Left lobe of liver (tissue), 2 donors: ENCODE measurements at regions not wholly inside any gene's neighbourhood (a gene's known extent, or its start where the extent isn't known, plus 50 kb on each side); places are given as distances from the start of the nearest gene placed in this dataset.
"Not testable (repeated sequence)": the region's sequence is repeated elsewhere in the genome, so short reads cannot be mapped to it uniquely, and the experiment has no call there.

Experiments
- ATAC-seq: fragments of 200-7000 bp; cut with Tn5 transposase; one replicate; pipeline ENCODE4 v1.9.1; 2020; ENCODE audit warnings: mild to moderate bottlenecking, moderate library complexity
- DNase-seq: peaks from one replicate; pipeline ENCODE4 v3.0.0-alpha.2; 2020; ENCODE audit warnings: low spot score
- donor health status: DM: no; HTN: no; CAD: no; lungs with moderate emphysema.
- donor health status: DM: no; HTN: yes; CAD: no.

DNA sequence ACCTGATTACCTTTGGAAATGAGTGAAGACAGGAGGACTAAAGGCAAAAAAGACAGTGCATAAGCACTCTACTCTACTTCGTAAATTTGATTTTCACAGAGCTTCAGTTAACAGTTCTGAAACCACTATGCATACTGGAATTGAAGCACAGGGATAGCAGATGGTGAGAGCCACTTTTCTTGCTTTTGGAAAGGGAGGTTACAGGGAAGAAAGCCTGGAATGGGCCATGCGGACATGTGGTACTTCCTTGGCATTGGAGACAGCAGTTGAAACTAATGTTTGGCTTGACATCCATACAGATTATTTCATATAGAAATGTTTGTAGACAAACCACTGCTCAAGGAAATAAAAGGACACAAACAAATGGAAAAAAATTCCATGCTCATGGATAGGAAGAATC, 585.6 kb upstream of the RAB6C start:
- no peak for DNase-seq
- ATAC-seq: no peak

DNA sequence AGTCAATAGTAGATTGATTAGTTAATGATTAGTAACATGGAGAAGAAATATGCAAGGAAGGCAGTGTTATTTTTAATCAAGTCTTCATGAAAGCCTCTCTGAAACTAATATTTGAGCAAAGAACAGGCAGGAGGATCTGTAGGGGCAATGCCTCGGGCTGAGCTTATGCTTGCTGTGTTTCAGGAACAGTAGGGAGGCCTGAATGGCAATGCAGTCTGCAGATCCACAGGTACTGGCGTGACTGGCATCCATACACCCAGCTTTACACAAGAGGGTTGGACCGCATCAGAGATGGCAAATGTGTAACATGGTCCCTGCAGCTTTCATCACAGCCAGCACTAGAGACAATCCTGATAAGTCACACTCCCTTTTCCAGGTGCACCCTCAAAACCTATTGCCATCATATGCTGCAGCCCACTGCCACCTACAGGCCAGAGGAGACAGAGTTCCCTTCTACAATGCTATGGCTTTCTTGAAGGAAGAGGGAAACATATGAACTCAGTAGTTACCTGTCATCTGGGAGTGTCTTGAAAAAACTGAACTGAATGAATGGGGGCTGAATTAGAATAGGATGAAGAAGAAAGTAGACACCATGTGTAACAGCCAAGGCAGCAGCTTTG, 582.4 kb upstream of the RAB6C start:
- no peak for DNase-seq
- peak; percentile 71 for ATAC-seq

DNA sequence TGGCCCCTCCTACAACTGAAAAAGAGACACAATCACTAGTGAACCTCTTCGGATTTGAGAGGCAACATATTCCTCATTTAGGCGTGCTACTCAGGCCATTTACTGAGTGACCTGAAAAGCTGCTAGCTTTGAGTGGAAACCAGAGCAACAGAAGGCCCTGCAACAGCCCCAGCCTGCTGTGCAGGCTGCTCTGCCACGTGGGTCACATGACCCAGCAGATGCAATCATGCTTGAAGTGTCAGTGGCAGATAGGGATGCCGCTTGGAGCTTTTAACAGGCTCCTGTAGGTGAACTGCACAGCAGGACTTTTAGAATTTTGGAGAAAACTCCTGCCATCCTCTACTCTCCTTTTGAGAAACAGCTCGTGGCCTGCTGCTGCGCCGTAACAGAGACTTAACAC, 578.6 kb upstream of the RAB6C start:
- DNase-seq: no peak

DNA sequence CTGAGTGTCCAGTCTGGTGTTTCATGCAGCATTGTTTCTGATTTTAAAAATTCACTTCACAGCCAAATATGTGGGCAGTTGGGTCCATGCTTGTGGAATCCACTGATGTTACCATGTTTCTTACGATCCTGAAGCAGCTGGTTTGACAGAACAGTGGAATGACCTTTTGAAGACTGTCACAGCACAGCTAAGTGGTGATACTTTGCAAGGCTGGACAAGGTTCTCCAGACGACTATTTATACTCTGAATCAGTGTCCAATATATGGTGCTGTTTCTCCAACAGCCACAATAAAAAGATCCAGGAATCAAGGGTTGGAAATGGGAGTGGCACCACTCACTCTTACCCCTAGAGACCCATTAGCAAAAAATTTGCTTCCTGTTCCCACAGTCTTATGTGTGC, 577.4 kb upstream of the RAB6C start:
- no peak for DNase-seq
- ATAC-seq: no peak

More for the DNA sequence above, 578.6 kb upstream of the RAB6C start:
- no peak for ATAC-seq

DNA sequence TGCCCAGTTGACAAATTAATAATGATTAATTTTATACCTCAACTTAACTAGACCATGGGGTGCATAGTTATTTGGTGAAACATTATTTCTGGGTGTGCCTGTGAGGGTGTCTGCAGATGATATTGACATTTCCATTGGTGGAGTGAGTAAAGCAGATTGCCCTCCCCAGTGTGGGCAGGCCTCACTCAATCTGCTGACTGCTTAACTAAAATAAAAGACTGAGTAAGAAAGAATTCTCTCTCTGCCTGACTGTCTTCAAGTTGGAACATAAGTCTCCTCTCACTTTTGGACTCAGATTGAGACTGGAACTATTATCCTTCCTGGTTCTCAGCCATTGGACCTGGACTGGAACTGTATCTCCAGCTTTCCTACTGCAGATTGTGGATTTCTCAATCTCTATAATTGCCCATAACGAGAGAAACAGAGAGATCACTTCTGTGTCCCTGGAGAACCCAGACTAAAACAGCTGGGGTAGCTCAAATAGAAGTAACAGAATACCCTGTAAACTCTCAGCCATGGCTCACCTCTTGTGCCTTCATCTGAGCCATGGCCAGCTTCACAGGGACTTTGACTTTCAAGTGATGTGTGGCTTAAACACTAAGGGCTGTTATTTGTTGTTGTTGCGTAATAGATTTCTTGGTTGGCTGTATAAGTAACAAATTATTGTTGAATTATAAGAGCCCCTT, 575.3 kb upstream of the RAB6C start:
- ATAC-seq (no peak), DNase-seq (no peak)

DNA sequence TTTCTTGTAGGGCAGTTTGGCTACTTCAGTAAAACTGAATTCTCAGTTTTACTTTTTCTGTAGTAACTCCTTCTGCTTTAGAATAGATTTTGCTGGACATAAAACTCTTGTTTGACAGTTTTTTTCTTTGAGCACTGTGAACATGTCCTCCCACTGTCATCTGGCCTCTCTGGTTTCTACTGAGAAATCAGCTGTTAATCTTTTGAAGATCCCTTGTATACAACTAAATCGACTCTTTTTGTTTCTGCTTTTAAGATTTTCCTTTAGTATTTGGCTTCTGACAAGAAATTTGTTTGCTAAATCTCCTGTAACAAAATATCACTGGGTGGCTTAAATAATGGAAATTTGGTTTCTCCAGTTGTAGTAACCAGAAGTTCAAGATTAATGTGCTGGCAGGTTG, 570.9 kb upstream of the RAB6C start:
- ATAC-seq (no peak), DNase-seq (no peak)

GRCh38 chr2:129417041-129417440, 562.4 kb upstream of the RAB6C start:
- ATAC-seq, DNase-seq: not testable (repeated sequence)

GRCh38 chr2:129422028-129422427, 557.4 kb upstream of the RAB6C start:
- ATAC-seq (no peak), DNase-seq (no peak)

DNA sequence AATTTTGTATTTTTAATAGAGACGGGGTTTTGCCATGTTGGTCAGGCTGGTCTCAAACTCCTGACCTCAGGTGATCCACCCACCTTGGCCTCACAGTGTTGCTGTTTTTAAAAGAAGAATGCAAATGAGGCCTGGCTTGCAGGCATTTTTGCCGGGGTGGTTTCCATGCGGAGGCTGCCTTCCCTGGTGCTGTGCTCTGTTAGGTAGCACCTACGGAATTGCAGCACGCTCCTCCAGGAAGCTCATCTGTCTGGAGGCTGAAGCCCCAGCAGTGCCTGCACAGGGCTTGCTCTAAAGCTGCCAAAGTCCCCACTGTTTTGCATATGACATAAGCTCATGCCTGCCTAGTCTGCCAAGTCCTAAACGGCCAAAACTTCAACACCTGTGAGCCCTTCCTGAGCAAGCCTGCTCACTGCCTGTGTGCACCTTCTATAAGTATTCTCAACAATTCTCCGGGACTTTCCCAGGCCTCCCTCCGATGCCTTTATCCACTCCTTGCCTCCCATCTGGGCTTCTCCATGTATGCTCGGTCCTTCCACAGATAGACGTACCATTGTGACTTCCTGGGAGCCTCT, 551.3 kb upstream of the RAB6C start:
- DNase-seq: no peak
- ATAC-seq: no peak

DNA sequence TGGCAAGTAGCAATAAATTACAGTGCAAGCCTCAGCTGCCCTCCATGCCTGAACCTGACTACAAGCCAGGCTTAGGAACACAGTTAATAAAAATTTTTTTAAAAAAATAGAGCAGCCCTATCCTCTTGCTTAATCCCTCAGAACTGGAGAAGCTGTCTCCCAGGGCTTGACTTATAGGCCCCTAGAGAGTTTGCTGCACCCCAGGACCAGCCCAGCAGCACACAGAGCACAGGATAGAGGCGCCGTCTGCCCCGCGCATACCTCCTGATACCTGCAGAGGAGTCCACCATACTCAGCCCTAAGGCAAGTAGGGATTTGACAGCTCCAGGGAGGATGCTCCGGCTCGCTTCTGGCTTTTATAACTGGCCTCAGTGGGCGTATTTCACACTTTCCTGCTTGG, 548.6 kb upstream of the RAB6C start:
- no peak for DNase-seq
- no peak for ATAC-seq

DNA sequence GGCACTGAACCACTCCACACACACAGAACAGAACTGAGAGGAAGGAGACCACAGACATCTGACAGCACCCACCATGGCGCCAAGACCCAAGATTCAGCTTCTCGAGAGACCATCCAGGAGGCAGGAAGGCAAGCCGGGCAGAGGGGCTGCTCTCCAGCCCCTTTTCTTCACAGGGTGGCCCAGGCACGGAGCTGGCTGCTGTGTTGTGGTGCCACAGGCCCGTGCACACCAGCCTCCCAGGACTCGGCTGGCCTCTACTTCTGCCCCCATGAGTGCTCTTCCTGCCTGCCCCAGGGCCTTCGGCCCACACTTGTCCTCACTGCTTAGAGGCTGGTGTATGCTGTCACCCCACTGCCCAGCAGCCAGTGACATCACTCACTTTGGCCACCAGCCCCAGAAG, 547.6 kb upstream of the RAB6C start:
- ATAC-seq: no peak
- DNase-seq: no peak

DNA sequence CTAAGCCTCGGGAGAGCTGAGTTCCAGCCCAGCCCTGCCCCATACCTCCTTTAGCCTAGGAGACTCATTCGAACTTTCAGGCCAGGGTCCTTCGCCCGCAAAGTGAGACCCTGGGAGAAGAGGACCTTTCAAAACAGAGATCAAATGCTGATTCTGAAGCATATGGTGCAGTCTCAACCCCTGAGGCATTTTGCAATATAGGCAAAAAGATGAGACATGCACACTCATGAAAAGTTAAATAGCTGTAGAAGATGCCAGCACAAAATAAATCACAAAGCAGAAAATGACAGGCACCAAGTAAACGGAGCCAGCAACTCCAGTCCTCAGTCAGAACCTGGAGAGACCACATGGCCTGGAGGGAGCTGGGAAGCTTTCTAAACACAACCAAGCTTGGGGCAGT, 542.7 kb upstream of the RAB6C start:
- no peak for ATAC-seq
- DNase-seq: no peak

DNA sequence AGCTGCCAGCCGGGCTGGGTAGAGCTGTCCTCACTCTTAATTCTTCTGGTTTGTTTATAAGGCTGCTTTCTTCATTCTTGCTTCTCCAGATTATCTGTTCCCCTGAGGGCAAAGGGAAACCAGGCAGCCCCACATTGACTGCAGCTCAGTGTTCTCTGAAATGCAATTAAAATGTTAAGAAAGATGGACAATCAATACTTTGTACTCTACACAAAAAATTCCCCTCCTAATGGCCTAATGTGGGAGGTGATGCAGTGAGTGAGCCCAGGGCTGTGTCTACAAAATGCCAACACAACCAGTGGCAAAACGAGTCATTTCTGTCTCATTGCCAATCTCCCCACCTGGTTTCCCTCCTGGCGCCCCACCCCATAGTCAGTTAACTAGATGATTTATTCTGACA, 541.7 kb upstream of the RAB6C start:
- ATAC-seq: no peak
- no peak for DNase-seq

- DNase-seq: no peak
- no peak for ATAC-seq
Observed at GRCh38 chr2:129438501-129439057, 540.9 kb upstream of the RAB6C start.

DNA sequence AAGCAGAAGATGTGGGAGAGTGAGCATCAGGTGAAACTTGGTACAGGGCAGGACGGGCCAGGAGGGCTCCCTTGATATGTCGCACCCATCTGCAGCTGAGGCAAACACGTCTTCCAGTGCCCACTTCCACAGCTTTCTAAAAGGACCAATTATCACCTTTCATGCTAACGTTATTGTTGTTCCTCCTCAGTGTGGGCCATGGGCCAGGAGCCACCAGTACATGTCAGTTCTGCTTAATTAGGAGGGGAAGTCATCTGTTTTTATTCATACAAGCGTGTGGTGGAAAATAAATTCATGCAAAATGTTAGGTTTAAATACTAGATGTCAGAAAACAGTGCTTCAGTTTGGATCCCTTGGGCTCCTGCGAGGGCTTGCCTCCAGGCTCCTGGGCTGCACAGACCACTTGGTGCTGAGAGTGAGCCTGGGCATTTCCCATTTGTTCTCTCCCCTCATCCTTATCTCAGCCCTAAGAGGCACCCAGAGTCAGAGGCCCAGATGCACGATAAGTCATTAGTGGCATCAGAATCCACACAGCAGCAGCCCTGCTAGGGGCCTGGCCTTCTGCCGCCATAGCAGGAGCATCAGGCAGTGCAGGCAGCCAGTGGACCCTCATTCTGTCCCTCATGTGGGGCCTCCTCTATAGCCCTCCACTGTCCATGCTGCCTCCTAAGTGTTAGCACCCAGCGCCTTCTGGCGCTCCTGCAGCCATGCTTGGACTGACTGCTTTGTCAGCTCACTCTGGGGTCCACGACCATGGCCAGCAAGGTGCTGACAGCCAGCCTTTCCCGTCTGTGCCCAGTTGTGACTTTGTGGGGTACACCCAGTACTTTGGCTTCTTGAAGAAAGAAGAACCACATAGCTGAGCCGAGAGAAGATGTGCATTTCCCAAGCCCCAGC, 539.8 kb upstream of the RAB6C start:
- ATAC-seq (no peak), DNase-seq (no peak)

DNA sequence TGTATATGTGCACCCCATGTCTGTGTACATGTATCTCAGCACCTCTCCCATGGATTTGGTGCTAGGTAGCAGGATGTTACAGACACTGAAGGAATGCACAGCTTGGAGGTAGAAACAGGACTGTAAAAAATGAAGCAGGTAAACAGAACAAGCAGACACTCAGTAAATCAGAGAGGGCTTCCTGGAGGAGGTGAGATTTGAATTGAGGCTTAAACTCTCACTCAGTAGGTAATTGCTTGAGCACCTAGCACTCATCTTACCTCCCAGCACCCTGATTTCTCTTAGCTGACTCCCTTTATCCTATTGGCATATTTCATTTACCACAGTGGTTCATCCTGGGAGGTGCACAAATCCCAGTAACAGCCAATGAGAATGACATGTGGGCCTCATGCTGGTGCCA, 537.9 kb upstream of the RAB6C start:
- no peak for DNase-seq
- no peak for ATAC-seq

DNA sequence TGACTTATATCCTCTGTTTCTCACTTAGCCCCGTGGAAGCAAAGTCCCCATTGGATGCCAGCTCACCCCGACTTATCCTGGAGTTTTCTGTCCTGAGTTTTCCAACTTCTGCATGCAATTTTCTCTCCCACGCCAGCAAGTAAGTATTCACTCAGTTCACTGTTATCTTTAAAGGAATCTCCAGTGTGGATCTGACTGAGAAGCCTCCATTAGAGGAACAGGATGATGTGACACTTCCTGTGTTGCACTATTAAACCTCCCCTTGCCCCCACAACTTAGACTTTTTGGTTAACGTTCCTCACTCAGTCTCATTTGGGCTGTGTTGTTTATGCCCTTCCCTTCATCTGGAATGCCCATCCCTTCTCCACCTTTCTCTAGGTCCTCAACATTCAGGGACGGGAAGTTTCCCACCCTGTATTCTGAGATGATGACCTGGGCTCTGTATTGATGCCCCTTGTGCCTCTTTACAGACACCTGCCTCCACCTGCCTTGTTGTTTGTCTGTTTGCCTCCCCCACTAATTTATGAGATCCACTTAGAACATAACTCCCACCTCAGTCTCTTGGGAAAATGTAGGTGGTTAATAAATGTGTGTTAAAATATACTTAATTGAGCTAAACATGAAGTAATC, 536.1 kb upstream of the RAB6C start:
- DNase-seq (no peak), ATAC-seq (no peak)

GRCh38 chr2:129443865-129444739, 535.4 kb upstream of the RAB6C start:
- no peak for ATAC-seq
- no peak for DNase-seq

DNA sequence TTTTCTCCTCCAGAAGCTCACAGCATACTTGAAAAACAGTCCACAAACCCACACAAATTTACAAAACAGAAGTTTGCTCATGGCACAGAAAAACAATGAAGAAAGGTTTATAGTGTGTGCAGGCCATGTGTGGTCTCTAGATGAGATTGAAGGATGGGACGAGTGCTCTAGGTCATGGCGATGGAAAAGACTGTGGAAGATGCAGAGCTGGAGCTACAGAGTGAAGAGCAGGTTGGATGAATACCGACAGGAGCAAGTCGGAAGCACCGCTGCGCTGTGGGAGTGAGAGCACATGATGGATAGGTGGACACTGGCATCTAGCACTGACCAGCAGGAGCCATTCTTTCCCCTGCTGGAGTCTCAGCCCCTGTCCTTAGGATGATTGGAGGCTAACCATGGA, 534.7 kb upstream of the RAB6C start:
- no peak for ATAC-seq
- no peak for DNase-seq

DNA sequence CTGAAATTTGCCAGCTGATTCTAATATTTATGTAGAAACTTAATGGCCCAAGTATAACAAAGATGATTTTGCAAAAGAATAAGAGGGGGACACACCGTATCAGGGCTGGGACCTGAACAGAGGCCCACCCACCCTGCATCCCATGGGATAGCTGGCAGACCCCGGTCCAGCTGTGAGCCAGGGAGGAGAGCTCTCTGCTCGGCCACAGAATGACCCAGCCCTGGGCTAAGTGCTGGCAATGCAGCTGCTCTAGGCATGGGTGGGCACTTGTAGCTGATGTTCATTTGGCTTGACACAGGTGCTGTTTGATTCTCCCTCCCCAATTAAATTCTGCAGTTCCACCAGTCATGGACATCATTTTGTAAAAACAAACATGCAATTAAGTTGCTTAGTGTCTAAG, 522.8 kb upstream of the RAB6C start:
- ATAC-seq: no peak
- DNase-seq: no peak
